ENCODE measurements at regions not wholly inside any gene's neighbourhood (a gene's known extent, or its start where the extent isn't known, plus 50 kb on each side); places are given as distances from the start of the nearest gene placed in this dataset.

GRCh38 chr2:14297340-14297739, 335.2 kb upstream of the LRATD1 start (continued):
- TF ChIP-seq ZNF462 (CRISPR knock-in tag; IDR thresholded peaks at IDR 0.05) (no peak), ZNF331 (CRISPR knock-in tag; IDR thresholded peaks at IDR 0.05; ENCODE audit: low read depth) (no peak)

GRCh38 chr2:14297906-14298305, 334.6 kb upstream of the LRATD1 start:
- H3F3A ChIP-seq (replicated peaks; ENCODE audit: low read depth) = no peaks in the 10 kb centered on the region
- no peaks in the 10 kb centered on the region for H3K27me3 ChIP-seq (ENCODE audit: insufficient read depth)
- H3K36me3 ChIP-seq (ENCODE audit: insufficient read depth) = no peaks in the 10 kb centered on the region
- Mint-ChIP-seq H3K27me3 (ENCODE audit: insufficient read depth, low read depth, poor library complexity) (no peaks in the 10 kb centered on the region), H3K4me3 (no peak overlapping the region), H3K36me3 (ENCODE audit: low read depth) (no peaks in the 10 kb centered on the region), H3K9me3 (no peaks in the 10 kb centered on the region; the same call in 2 of the 3 replicates), H3K27ac (no peak overlapping the region), H3K4me1 (no peaks in the 10 kb centered on the region; the same call in 2 of the 3 replicates)
- no peak for TF ChIP-seq JUNB (IDR thresholded peaks at IDR 0.05; ENCODE audit: unreplicated experiment)
- no peak for TF ChIP-seq ZNF331 (CRISPR knock-in tag; IDR thresholded peaks at IDR 0.05; ENCODE audit: low read depth)
- TF ChIP-seq CREB1 (CRISPR knock-in tag; IDR thresholded peaks at IDR 0.05; ENCODE audit: low read depth) = no peak
- no peak for TF ChIP-seq EZH2phosphoT487 (IDR thresholded peaks at IDR 0.05; ENCODE audit: unreplicated experiment)
- TF ChIP-seq NANOG (IDR thresholded peaks at IDR 0.05; ENCODE audit: borderline replicate concordance) = no peak
- no peak for TF ChIP-seq POLR2AphosphoS5 (IDR thresholded peaks at IDR 0.05; ENCODE audit: low read depth)
- H4K20me1 ChIP-seq (replicated peaks; ENCODE audit: insufficient read depth) = no peaks in the 10 kb centered on the region
- no peaks in the 10 kb centered on the region for H3K4me1 ChIP-seq (ENCODE audit: insufficient read depth)
- no peak overlapping the region for H3K4me3 ChIP-seq
- DNase-seq (ENCODE audit: low spot score) = no peak
- no peak overlapping the region for H2AFZ ChIP-seq
- no peak overlapping the region for H3K27ac ChIP-seq (ENCODE audit: low read depth)
- no peak for ATAC-seq
- H3K79me2 ChIP-seq (replicated peaks; ENCODE audit: insufficient read depth) = no peaks in the 10 kb centered on the region
- H3K4me2 ChIP-seq = no peak overlapping the region
- H3K9me2 ChIP-seq (ENCODE audit: insufficient read depth) = no peaks in the 10 kb centered on the region
